ENCODE measurements at regions not wholly inside any gene's neighbourhood (a gene's known extent, or its start where the extent isn't known, plus 50 kb on each side); places are given as distances from the start of the nearest gene placed in this dataset.

GRCh38 chr12:16949371-16949770, 343.4 kb upstream of the LMO3 start:
- TF ChIP-seq, protein P1, sequence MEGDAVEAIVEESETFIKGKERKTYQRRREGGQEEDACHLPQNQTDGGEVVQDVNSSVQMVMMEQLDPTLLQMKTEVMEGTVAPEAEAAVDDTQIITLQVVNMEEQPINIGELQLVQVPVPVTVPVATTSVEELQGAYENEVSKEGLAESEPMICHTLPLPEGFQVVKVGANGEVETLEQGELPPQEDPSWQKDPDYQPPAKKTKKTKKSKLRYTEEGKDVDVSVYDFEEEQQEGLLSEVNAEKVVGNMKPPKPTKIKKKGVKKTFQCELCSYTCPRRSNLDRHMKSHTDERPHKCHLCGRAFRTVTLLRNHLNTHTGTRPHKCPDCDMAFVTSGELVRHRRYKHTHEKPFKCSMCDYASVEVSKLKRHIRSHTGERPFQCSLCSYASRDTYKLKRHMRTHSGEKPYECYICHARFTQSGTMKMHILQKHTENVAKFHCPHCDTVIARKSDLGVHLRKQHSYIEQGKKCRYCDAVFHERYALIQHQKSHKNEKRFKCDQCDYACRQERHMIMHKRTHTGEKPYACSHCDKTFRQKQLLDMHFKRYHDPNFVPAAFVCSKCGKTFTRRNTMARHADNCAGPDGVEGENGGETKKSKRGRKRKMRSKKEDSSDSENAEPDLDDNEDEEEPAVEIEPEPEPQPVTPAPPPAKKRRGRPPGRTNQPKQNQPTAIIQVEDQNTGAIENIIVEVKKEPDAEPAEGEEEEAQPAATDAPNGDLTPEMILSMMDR (IDR thresholded peaks at IDR 0.05), result no peak
- TF ChIP-seq POLR2A (IDR thresholded peaks at IDR 0.05), result no peak

All from right lobe of liver (tissue), 4 donors.